ENCODE measurements at regions not wholly inside any gene's neighbourhood (a gene's known extent, or its start where the extent isn't known, plus 50 kb on each side); places are given as distances from the start of the nearest gene placed in this dataset.

DNA sequence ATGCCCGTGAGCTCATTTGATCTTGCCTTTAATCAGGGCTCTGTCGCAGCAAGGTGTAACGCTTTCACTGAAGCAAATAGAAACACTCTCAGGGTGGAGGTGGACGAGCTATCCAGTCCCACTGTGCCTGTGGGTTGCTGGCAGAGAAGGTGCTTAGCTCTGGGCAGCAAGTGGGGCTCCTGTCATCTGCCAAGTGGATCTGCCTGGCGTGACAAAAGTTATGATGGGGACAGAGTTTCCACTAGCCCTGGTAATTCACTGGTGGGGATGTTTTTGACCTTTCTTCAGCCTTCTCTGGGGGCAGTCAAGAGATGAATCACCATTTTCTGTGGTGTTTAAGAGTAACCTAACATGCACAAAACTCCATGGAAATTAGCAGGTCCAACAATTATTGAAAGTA lies 71.3 kb upstream of the EDEM3 start:
- H3K27me3 ChIP-seq (replicated peaks in 1 of 2; ENCODE audit: control insufficient read depth in 2 of 2, insufficient read depth in 2 of 2, low read length in 1 of 2): no peaks in the 10 kb centered on the region
- no peaks in the 10 kb centered on the region for H4K20me1 ChIP-seq (ENCODE audit: control insufficient read depth, insufficient read depth)
- H3K4me3 ChIP-seq: no peak overlapping the region
- TF ChIP-seq NR2F1 (conservative IDR thresholded peaks at IDR 0.05) (peak; percentile 62; the same call in 1 of the 2 replicates), SMARCA5 (IDR thresholded peaks at IDR 0.05) (no peak), SMC3 (IDR thresholded peaks at IDR 0.05; ENCODE audit: borderline replicate concordance, low read length) (no peak), RB1 (IDR thresholded peaks at IDR 0.05; ENCODE audit: borderline replicate concordance) (no peak), MYC (IDR thresholded peaks at IDR 0.05; ENCODE audit: insufficient read depth, insufficient read length, insufficient replicate concordance, low read length, severe bottlenecking) (no peak), TARDBP (IDR thresholded peaks at IDR 0.05; ENCODE audit: borderline replicate concordance) (no peak), EED (IDR thresholded peaks at IDR 0.05; ENCODE audit: low read depth) (peak; percentile 18; the same call in 1 of the 2 replicates)
- TF ChIP-seq, protein P1, sequence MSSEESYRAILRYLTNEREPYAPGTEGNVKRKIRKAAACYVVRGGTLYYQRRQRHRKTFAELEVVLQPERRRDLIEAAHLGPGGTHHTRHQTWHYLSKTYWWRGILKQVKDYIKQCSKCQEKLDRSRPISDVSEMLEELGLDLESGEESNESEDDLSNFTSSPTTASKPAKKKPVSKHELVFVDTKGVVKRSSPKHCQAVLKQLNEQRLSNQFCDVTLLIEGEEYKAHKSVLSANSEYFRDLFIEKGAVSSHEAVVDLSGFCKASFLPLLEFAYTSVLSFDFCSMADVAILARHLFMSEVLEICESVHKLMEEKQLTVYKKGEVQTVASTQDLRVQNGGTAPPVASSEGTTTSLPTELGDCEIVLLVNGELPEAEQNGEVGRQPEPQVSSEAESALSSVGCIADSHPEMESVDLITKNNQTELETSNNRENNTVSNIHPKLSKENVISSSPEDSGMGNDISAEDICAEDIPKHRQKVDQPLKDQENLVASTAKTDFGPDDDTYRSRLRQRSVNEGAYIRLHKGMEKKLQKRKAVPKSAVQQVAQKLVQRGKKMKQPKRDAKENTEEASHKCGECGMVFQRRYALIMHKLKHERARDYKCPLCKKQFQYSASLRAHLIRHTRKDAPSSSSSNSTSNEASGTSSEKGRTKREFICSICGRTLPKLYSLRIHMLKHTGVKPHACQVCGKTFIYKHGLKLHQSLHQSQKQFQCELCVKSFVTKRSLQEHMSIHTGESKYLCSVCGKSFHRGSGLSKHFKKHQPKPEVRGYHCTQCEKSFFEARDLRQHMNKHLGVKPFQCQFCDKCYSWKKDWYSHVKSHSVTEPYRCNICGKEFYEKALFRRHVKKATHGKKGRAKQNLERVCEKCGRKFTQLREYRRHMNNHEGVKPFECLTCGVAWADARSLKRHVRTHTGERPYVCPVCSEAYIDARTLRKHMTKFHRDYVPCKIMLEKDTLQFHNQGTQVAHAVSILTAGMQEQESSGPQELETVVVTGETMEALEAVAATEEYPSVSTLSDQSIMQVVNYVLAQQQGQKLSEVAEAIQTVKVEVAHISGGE (CRISPR knock-in tag; IDR thresholded peaks at IDR 0.05): no peak
- CTCF ChIA-PET: interaction anchor here (1.5 to 2.4 kb wide), 2 partner anchors 153 to 156 kb away, joined by 3 to 8 read pairs; no protein-coding TSS in a partner anchor
- intact Hi-C loops (cut with micrococcal nuclease; ENCODE audit: unreplicated experiment) (no loop called here), in situ Hi-C loops (cut with MboI) (no loop called here)
- RAD21 ChIA-PET (ENCODE audit: unreplicated experiment): interaction anchor here (2.0 kb wide), 1 partner anchor 155 kb away, joined by 5 read pairs; no protein-coding TSS in a partner anchor
- H3K9ac ChIP-seq (ENCODE audit: control insufficient read depth, insufficient read depth, low read length): no peak overlapping the region
- no peaks in the 10 kb centered on the region; the same call in 2 of the 3 replicates for H3K9me3 ChIP-seq (replicated peaks; ENCODE audit: control insufficient read depth, insufficient read depth, low read length)
- no peaks in the 10 kb centered on the region for H3K79me2 ChIP-seq (ENCODE audit: control insufficient read depth, insufficient read depth, low read length)
- peaks cover 0 to 3% of the 10 kb centered on the region in 2 experiments; a peak in 1 of 4 replicates for H3K36me3 ChIP-seq (ENCODE audit: control insufficient read depth in 2 of 2, insufficient read depth in 2 of 2, low read length in 1 of 2)
- 17% methylated on average over 5 of the region's 5 CpGs for WGBS (ENCODE audit: insufficient coverage, insufficient replicate concordance, low lambda C conversion rate, missing lambda C conversion rate)
- H3K4me1 ChIP-seq (ENCODE audit: control insufficient read depth, insufficient read depth, low read length): peaks cover 20% of the 10 kb centered on the region
- POLR2A ChIA-PET: interaction anchor here (1.0 kb wide), 1 partner anchor 43 kb away, joined by 3 read pairs; no protein-coding TSS in a partner anchor
- FAIRE-seq (no peak), DNase-seq (ENCODE audit: low read depth, low spot score) (no peak), ATAC-seq (peak; percentile 56)
- no peak overlapping the region for H3K4me2 ChIP-seq (ENCODE audit: control insufficient read depth, insufficient read depth)
- no peak overlapping the region; the same call in 1 of the 2 replicates for H2AFZ ChIP-seq (ENCODE audit: control insufficient read depth, low read depth, low read length)
- peak overlapping the region; percentile 60 for H3K27ac ChIP-seq (ENCODE audit: control insufficient read depth, insufficient read depth)
- SMC1A ChIA-PET (ENCODE audit: uncharacterized antibody, unreplicated experiment): interaction anchor here (0.8 to 1.7 kb wide), 3 partner anchors 50 to 156 kb away, joined by 3 to 5 read pairs (median 3); no protein-coding TSS in a partner anchor
- no TSS peak for BruUV-seq (replicated peaks)

All from GM12878 (cell line).